Posterior cingulate gyrus (tissue), 11 donors: ENCODE measurements at regions not wholly inside any gene's neighbourhood (a gene's known extent, or its start where the extent isn't known, plus 50 kb on each side); places are given as distances from the start of the nearest gene placed in this dataset.

Source experiments
- DNase-seq, 10 donors: peaks; one replicate each; pipeline versions ENCODE4 v3.0.0 to v3.0.0-alpha.2; 2020 to 2021; ENCODE audit warnings: mixed read lengths in 3 of 10
- intact Hi-C: fragments of 100-400 bp; cut with DNase I; formaldehyde crosslinking; loops from one replicate; pipeline ENCODE4 v1.15.1; 2023

- intact Hi-C loops, result loop anchor here (10.0 kb wide), 1 partner anchor 53 kb away; no protein-coding TSS in a partner anchor
- no peak for DNase-seq
Observed at GRCh38 chr13:77838271-77838670, 80.4 kb downstream of the EDNRB start.

- intact Hi-C loops, result loop anchor here (10.0 kb wide), 1 partner anchor 52 kb away; no protein-coding TSS in a partner anchor
- DNase-seq, result no peak
Observed at GRCh38 chr13:77836423-77836822, 82.2 kb downstream of the EDNRB start.

- DNase-seq, result no peak
- intact Hi-C loops, result loop anchor here (10.0 kb wide), 1 partner anchor 49 kb away; no protein-coding TSS in a partner anchor
Observed at GRCh38 chr13:77833331-77833863, 85.2 kb downstream of the EDNRB start.

GRCh38 chr13:77832339-77833100, 86.1 kb downstream of the EDNRB start:
- intact Hi-C loops, result loop anchor here (10.0 kb wide), 1 partner anchor 48 kb away; no protein-coding TSS in a partner anchor
- DNase-seq, result no peak

GRCh38 chr13:77831866-77832265, 86.8 kb downstream of the EDNRB start:
- intact Hi-C loops, result loop anchor here (10.0 kb wide), 1 partner anchor 47 kb away; no protein-coding TSS in a partner anchor

GRCh38 chr13:77829963-77830362, 88.7 kb downstream of the EDNRB start:
- no peak for DNase-seq
- intact Hi-C loops, result loop anchor here (10.0 kb wide), 1 partner anchor 45 kb away; no protein-coding TSS in a partner anchor

More at GRCh38 chr13:77831866-77832265, 86.8 kb downstream of the EDNRB start:
- no peak for DNase-seq

GRCh38 chr13:77828799-77829198, 89.8 kb downstream of the EDNRB start:
- no peak for DNase-seq
- intact Hi-C loops, result no loop called here

GRCh38 chr13:77827332-77827731, 91.3 kb downstream of the EDNRB start:
- no peak for DNase-seq
- intact Hi-C loops, result no loop called here

GRCh38 chr13:77820431-77821149, 98.0 kb downstream of the EDNRB start:
- intact Hi-C loops, result no loop called here
- DNase-seq, result no peak

GRCh38 chr13:77817521-77817920, 101.1 kb downstream of the EDNRB start:
- no peak for DNase-seq
- intact Hi-C loops, result no loop called here

- no peak for DNase-seq
- intact Hi-C loops, result no loop called here
Observed at GRCh38 chr13:77815330-77815729, 103.3 kb downstream of the EDNRB start.
